NCI-H748 treated with DMSO at 0.1 percent for 48 hours (cell line): ENCODE measurements at regions not wholly inside any gene's neighbourhood (a gene's known extent, or its start where the extent isn't known, plus 50 kb on each side); places are given as distances from the start of the nearest gene placed in this dataset.
A peak's percentile ranks its signal among the peaks of the same experiment; 100 is the strongest.

Source experiments
- DNase-seq: peaks from one replicate; lab custom pipeline; 2025; lab: John Stamatoyannopoulos, UW

DNA sequence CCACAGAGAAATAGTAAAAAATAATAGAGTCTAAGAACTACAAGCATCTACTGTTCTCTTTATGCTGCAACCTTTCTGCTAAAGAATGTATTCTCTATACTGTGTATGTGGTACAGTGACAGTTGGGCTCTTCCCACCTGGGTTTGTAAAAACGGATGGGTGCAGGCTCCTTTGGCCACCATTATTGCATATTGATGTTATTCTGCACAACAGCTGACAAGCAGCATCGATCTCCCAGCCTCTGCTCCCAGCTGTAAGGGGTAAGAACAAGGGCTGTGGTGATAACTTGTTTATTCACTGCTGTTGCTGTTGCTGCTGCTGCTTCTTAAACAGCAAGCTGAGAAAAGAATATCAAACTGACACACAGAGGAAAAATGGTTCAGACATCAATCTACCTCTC lies 56.1 kb downstream of the KCNRG start:
- DNase-seq = no peak

- no peak for DNase-seq
These were observed 57.4 kb downstream of the KCNRG start for GRCh38 chr13:50072676-50073075.

DNA sequence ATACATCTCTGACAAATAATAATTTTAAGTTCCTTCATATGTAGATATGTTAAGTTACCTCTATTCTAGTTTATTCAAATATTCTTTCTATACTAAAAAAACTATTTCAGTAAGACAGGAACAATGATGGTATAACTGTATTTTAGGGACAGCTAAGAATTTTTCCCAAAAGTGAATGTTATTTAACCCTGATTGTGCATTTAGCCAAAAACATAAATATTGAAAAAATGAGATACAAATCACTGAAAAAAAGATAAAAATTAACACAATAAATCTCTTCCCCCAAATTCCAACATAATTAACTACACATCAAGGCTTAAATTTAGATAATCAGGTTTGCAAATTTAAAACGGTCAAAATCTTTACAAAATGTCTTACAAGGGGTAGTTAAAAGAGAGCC lies 58.1 kb downstream of the KCNRG start:
- DNase-seq = no peak

GRCh38 chr13:50074843-50075242 lies 59.6 kb downstream of the KCNRG start:
- no peak for DNase-seq

DNA sequence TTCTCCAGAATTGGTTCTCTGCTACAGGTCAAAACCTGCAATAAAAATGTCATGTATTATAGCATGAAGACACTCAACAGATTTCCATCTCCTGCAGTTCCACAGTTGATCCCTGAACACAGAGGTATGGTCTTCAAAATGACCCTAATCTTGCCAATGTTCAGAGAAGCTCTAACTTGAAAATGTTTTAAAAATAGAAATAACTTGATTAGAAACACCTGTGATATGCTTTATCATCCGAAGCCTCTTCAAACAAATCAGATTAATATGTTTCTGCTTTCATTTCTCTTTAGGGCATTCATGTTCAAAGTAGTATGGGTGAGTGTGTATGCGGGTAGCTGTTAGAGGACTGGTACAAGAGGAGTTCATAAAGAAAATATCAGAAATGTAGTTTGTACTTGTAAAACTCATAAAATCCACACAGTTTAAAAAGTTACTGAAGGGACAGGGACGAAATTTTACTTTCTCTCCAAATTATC lies 60.4 kb downstream of the KCNRG start:
- DNase-seq = no peak

DNA sequence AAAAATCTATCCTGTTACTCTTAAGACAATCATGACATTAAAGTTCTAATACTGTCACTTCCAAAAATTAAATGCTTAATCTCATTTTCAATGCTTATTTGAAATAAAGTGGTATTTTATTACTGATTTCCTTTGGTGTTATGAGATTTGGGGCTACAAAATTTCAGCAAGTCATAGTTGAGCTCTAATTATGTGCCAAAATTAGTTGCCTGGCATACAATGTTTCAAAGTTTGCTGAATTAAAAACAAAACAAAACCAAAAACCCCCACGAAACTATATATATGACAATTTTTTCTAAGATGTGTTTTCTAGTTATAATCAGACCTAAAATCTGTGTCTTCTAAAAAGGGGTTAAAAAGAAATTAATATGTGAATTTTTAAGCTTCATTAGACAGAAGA lies 62.2 kb downstream of the KCNRG start:
- DNase-seq = no peak

- no peak for DNase-seq
These were observed 63.1 kb downstream of the KCNRG start for GRCh38 chr13:50078231-50078894.

GRCh38 chr13:50078895-50079654 lies 63.8 kb downstream of the KCNRG start:
- DNase-seq = no peak

DNA sequence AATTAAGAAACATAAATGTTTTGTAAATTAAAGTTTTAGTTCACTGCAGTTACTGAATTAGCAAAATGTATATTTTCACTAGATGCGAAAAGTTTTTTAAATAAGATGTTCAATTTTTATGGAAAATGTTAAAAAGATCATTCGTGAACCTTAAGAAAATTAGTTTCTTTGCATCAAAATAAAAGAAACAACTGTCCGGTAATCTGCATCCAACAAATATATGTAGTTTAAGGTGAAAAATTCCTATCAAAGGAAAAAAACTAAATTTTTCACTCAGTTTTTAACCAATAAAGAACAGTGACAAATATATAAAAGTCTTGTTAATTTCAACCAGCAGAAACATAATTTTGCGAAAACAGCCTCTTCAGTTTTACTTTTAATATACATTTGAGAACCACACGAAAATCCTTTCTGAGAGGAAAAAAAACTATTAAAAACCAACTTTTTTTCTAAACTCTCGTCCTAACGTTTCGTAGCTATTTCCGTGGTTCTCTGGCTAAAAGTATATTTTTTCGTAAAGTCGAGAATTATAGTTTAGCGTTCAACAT lies 64.5 kb downstream of the KCNRG start:
- no peak for DNase-seq

- peak; percentile 61 for DNase-seq
These were observed 65.1 kb downstream of the KCNRG start for GRCh38 chr13:50080203-50080910.

GRCh38 chr13:50080911-50081678 lies 65.9 kb downstream of the KCNRG start:
- DNase-seq = no peak

DNA sequence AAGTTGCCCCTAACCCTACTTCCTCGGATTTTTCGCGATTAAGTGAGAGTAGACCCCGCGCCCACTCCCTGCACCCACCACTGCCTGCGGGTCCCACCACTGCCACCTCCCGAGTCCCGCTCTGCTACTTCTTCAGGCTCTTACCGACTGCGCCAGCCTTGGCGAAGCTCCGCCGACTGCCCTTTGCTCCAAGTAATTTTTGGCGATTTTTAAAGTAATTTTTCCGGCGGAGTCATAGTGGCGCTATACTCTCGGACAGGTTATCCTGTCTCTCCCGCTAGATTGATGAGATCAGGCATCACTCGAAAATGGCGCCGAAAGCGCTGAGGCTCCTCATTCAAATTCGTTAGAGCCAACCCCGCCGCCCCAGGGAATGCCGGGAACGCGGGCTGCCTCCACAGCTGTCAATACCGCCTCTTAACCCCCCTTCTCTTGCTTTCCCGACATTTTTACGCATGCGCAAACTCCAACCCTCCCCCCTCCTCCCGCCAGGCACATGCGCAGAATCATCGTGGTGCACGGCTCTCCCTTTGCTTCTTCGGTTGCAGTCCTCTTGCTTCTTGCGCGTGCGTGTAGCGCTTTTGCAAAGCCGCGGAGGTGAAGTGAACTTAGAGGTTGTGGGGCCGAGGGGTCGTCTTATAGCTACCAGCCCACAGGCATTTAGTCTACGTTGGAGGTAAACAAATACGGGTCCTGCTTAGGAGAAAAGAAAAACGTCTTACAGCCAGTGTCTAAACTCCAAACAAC lies 66.6 kb downstream of the KCNRG start:
- DNase-seq = peak; percentile 95

DNA sequence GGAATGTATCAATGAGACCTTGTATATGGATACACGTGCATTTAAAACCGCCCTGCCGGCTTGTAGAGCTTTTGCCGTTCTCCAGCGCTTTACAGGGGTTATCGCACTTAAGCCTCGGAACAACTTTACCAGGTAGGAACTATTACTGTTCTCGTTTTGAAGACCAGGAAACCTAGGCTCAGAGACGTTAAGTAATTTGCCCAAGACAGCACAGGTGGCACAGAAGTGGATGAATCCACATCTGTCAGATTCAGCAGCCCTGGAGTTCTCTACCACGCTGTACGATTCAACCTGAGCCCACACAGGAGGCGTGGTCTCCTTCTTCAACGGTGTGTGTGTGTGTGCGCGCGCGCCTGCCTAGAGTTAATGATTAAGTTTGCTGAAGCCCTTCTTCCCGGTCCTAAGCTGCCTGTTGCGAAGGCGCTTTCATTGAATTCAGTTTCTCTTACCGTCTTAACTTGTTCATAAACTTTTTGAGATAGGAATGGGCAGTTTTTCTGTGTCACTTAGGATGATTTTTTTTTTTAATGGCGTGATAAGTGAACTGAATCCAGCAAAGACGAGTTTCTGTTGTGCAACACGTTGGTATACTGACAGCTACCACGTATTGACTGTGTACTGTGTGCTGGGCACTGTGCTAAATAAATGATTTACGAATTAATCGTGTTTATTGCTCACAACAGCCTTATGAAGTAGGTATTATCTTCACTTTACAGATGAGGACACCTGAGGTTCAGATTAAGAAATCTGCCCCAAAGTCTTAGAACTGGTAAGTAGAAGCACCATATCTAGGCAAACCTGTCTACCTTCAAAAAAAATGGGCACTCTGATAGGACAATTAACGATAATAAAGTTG lies 67.4 kb downstream of the KCNRG start:
- DNase-seq = peak; percentile 90

DNA sequence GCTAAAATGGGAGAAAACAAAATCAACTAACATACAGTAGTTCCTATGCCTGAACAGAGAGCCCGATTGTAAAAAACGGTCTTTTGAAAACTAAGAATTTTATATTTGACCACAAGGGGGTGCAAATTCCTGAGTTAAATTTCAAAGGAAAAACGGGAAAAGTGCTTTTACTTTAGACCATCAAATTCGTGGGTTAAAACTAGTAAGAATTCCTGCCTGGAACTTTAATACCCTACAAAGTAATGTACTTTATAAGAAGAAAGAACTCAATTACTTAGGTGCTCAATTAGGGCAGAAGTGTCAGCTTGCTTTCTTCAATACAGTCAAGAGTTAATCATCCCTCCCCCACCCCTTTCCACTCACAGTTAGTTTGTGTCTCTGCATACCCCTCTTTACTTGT lies 69.8 kb downstream of the KCNRG start:
- peak; percentile 66 for DNase-seq

GRCh38 chr13:50089633-50090032 lies 74.4 kb downstream of the KCNRG start:
- no peak for DNase-seq

- DNase-seq = no peak
These were observed 75.0 kb downstream of the KCNRG start for GRCh38 chr13:50090211-50090610.

DNA sequence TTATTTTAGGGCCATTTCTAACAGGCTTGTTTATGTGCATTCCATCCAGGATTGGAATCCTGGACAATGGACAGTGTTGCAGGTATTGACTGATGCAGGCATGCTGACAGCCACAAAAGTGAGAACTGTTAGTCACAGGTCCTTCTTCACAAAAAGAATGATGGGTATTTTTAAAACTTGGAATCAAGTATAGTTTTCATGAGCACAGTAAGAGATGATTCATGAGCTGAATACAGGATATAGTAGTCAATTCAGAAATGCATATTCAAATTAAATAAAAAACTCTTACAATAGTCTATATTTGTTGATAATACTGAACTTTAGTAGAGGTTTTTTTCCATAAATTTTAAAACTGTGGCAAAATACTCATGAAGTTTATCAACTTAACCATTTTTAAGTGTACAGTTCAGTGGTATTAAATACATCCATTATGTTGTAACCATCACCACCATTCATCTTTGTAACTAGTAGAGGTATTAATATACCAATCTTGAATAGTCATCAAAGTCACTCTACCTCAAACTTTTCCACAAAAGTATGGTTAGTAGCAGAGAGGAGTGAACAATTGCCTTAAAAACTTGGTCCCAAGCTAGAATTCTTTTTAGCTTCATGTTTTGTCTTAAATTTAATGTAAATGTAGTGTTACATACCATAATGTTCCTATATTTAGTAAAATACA lies 79.5 kb downstream of the KCNRG start:
- no peak for DNase-seq

GRCh38 chr13:50098693-50099092 lies 83.4 kb downstream of the KCNRG start:
- DNase-seq = no peak

GRCh38 chr13:50099473-50099872 lies 84.2 kb downstream of the KCNRG start:
- DNase-seq = no peak

GRCh38 chr13:50101590-50101989 lies 86.3 kb downstream of the KCNRG start:
- DNase-seq = no peak
